DND-41 (cell line): ENCODE measurements at regions not wholly inside any gene's neighbourhood (a gene's known extent, or its start where the extent isn't known, plus 50 kb on each side); places are given as distances from the start of the nearest gene placed in this dataset.

Experiments used
- EZH2 ChIP-seq: IDR thresholded peaks from 3 replicates; pipeline ENCODE4 v1.6.1; 2012; ENCODE audit warnings: borderline replicate concordance, low read depth, mild to moderate bottlenecking, moderate library complexity, low read length, inconsistent platforms; ENCODE audit not compliant: severe bottlenecking
- TF ChIP-seq, protein P1 (sequence below): IDR thresholded peaks from 2 replicates; pipeline ENCODE4 v1.5.1; 2012; ENCODE audit warnings: borderline replicate concordance, low read length, moderate library complexity, mild to moderate bottlenecking; ENCODE audit not compliant: poor library complexity, severe bottlenecking; ENCODE audit errors: extremely low read depth

DNA sequence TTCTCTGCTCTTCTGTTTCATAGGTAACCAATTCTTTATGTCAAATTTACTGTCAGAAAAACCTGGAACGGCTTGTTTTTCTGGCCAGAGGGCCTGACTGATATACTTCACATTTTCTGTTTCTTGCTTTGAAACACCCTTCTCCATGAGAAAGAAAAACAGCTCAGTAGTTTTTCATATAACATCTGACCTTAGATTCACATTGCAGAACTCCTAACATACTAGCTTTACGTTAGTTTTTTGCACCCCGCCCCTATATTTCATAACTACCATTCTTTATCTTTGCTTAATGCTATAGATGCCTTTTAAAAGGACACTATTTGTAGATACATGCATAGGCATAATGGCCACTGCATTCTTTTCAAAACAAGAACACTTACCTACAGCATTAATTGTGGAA lies 83.9 kb upstream of the TSC22D2 start:
- TF ChIP-seq, protein P1, sequence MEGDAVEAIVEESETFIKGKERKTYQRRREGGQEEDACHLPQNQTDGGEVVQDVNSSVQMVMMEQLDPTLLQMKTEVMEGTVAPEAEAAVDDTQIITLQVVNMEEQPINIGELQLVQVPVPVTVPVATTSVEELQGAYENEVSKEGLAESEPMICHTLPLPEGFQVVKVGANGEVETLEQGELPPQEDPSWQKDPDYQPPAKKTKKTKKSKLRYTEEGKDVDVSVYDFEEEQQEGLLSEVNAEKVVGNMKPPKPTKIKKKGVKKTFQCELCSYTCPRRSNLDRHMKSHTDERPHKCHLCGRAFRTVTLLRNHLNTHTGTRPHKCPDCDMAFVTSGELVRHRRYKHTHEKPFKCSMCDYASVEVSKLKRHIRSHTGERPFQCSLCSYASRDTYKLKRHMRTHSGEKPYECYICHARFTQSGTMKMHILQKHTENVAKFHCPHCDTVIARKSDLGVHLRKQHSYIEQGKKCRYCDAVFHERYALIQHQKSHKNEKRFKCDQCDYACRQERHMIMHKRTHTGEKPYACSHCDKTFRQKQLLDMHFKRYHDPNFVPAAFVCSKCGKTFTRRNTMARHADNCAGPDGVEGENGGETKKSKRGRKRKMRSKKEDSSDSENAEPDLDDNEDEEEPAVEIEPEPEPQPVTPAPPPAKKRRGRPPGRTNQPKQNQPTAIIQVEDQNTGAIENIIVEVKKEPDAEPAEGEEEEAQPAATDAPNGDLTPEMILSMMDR, result no peak
- TF ChIP-seq EZH2, result no peak
